GM06990 (cell line): ENCODE measurements at regions not wholly inside any gene's neighbourhood (a gene's known extent, or its start where the extent isn't known, plus 50 kb on each side); places are given as distances from the start of the nearest gene placed in this dataset.

Experiments
- DNase-seq: peaks from one replicate; pipeline ENCODE4 v3.0.0-alpha.2; 2011; ENCODE audit not compliant: insufficient read length; ENCODE audit errors: extremely low read depth
- H3K27me3 ChIP-seq: replicated peaks from 2 replicates; pipeline ENCODE4 v1.6.0; 2011; ENCODE audit warnings: low read length; ENCODE audit not compliant: control insufficient read depth, insufficient read depth
- H3K36me3 ChIP-seq: 2 replicates; pipeline ENCODE4 v1.5.1; 2011; ENCODE audit warnings: low read length; ENCODE audit not compliant: control insufficient read depth, insufficient read depth
- H3K4me3 ChIP-seq: replicated peaks from 2 replicates; pipeline ENCODE4 v1.5.1; 2011; ENCODE audit warnings: low read depth, mild to moderate bottlenecking, control low read depth, low read length
- CTCF ChIP-seq: IDR thresholded peaks from 2 replicates; pipeline ENCODE4 v1.5.1; 2011; ENCODE audit warnings: low read length, control low read depth, mild to moderate bottlenecking, inconsistent platforms; ENCODE audit not compliant: insufficient read depth, poor library complexity, severe bottlenecking

- DNase-seq, result no peak
- Histone ChIP-seq H3K4me3 (no peak overlapping the region), H3K36me3 (no peaks in the 10 kb centered on the region), H3K27me3 (no peaks in the 10 kb centered on the region)
- no peak for TF ChIP-seq CTCF
These were observed 594.5 kb upstream of the CHAC2 start for GRCh38 chr2:53173091-53173490.

- TF ChIP-seq CTCF, result no peak
- Histone ChIP-seq H3K27me3 (no peaks in the 10 kb centered on the region), H3K36me3 (no peaks in the 10 kb centered on the region), H3K4me3 (no peak overlapping the region)
- no peak for DNase-seq
These were observed 597.1 kb upstream of the CHAC2 start for GRCh38 chr2:53170466-53170865.

GRCh38 chr2:53167227-53167626, 600.4 kb upstream of the CHAC2 start:
- Histone ChIP-seq H3K36me3 (no peaks in the 10 kb centered on the region), H3K4me3 (no peak overlapping the region), H3K27me3 (no peaks in the 10 kb centered on the region)
- DNase-seq, result no peak
- no peak for TF ChIP-seq CTCF

- TF ChIP-seq CTCF, result no peak
- no peak overlapping the region for H3K4me3 ChIP-seq
- no peaks in the 10 kb centered on the region for H3K36me3 ChIP-seq
- DNase-seq, result no peak
- H3K27me3 ChIP-seq, result no peaks in the 10 kb centered on the region
These were observed 617.5 kb upstream of the CHAC2 start for GRCh38 chr2:53150146-53150545.

- DNase-seq, result no peak
- H3K27me3 ChIP-seq, result no peaks in the 10 kb centered on the region
- no peaks in the 10 kb centered on the region for H3K36me3 ChIP-seq
- H3K4me3 ChIP-seq, result no peak overlapping the region
- no peak for TF ChIP-seq CTCF
These were observed 619.4 kb upstream of the CHAC2 start for GRCh38 chr2:53148221-53148620.

GRCh38 chr2:53131416-53131815, 636.2 kb upstream of the CHAC2 start:
- no peak for TF ChIP-seq CTCF
- DNase-seq, result no peak
- H3K4me3 ChIP-seq, result no peak overlapping the region

More at GRCh38 chr2:53131416-53131815, 636.2 kb upstream of the CHAC2 start:
- Histone ChIP-seq H3K27me3 (no peaks in the 10 kb centered on the region), H3K36me3 (no peaks in the 10 kb centered on the region)
